ENCODE measurements at regions not wholly inside any gene's neighbourhood (a gene's known extent, or its start where the extent isn't known, plus 50 kb on each side); places are given as distances from the start of the nearest gene placed in this dataset.
"Not testable (repeated sequence)": the region's sequence is repeated elsewhere in the genome, so short reads cannot be mapped to it uniquely, and the experiment has no call there.

- in situ Hi-C loops (cut with HindIII; ENCODE audit: low sequenced_read_pairs): no loop called here
These were observed 261.3 kb downstream of the QDPR start for GRCh38 chr4:17250591-17250990.

- in situ Hi-C loops (cut with HindIII; ENCODE audit: low sequenced_read_pairs): no loop called here
These were observed 265.2 kb downstream of the QDPR start for GRCh38 chr4:17246656-17247055.

- in situ Hi-C loops (cut with HindIII; ENCODE audit: low sequenced_read_pairs): no loop called here
These were observed 270.1 kb downstream of the QDPR start for GRCh38 chr4:17241835-17242234.

GRCh38 chr4:17238633-17239032, 273.3 kb downstream of the QDPR start:
- in situ Hi-C loops (cut with HindIII; ENCODE audit: low sequenced_read_pairs): no loop called here

- in situ Hi-C loops (cut with HindIII; ENCODE audit: low sequenced_read_pairs): no loop called here
These were observed 275.2 kb downstream of the QDPR start for GRCh38 chr4:17236686-17237085.

GRCh38 chr4:17234678-17235077, 277.2 kb downstream of the QDPR start:
- in situ Hi-C loops (cut with HindIII; ENCODE audit: low sequenced_read_pairs): no loop called here

GRCh38 chr4:17232566-17233253, 279.2 kb downstream of the QDPR start:
- in situ Hi-C loops (cut with HindIII; ENCODE audit: low sequenced_read_pairs): no loop called here

- in situ Hi-C loops (cut with HindIII; ENCODE audit: low sequenced_read_pairs): not testable (repeated sequence)
These were observed 279.9 kb downstream of the QDPR start for GRCh38 chr4:17231880-17232475.

GRCh38 chr4:17230727-17231126, 281.2 kb downstream of the QDPR start:
- in situ Hi-C loops (cut with HindIII; ENCODE audit: low sequenced_read_pairs): no loop called here

GRCh38 chr4:17220816-17221215, 291.1 kb downstream of the QDPR start:
- in situ Hi-C loops (cut with HindIII; ENCODE audit: low sequenced_read_pairs): no loop called here

GRCh38 chr4:17218786-17219185, 293.1 kb downstream of the QDPR start:
- in situ Hi-C loops (cut with HindIII; ENCODE audit: low sequenced_read_pairs): no loop called here

- in situ Hi-C loops (cut with HindIII; ENCODE audit: low sequenced_read_pairs): no loop called here
These were observed 304.8 kb downstream of the QDPR start for GRCh38 chr4:17206829-17207801.

GRCh38 chr4:17204908-17205307, 306.5 kb upstream of the LDB2 start:
- in situ Hi-C loops (cut with HindIII; ENCODE audit: low sequenced_read_pairs): no loop called here

- in situ Hi-C loops (cut with HindIII; ENCODE audit: low sequenced_read_pairs): no loop called here
These were observed 305.4 kb upstream of the LDB2 start for GRCh38 chr4:17203797-17204196.

- in situ Hi-C loops (cut with HindIII; ENCODE audit: low sequenced_read_pairs): no loop called here
These were observed 298.6 kb upstream of the LDB2 start for GRCh38 chr4:17197070-17197469.

- in situ Hi-C loops (cut with HindIII; ENCODE audit: low sequenced_read_pairs): no loop called here
These were observed 297.2 kb upstream of the LDB2 start for GRCh38 chr4:17195461-17196275.

- in situ Hi-C loops (cut with HindIII; ENCODE audit: low sequenced_read_pairs): no loop called here
These were observed 296.1 kb upstream of the LDB2 start for GRCh38 chr4:17194586-17194985.

- in situ Hi-C loops (cut with HindIII; ENCODE audit: low sequenced_read_pairs): no loop called here
These were observed 291.3 kb upstream of the LDB2 start for GRCh38 chr4:17189759-17190158.

GRCh38 chr4:17189401-17189720, 290.9 kb upstream of the LDB2 start:
- in situ Hi-C loops (cut with HindIII; ENCODE audit: low sequenced_read_pairs): no loop called here

- in situ Hi-C loops (cut with HindIII; ENCODE audit: low sequenced_read_pairs): no loop called here
These were observed 290.3 kb upstream of the LDB2 start for GRCh38 chr4:17188547-17189400.

Data from DLD1 (cell line).